Activated naive CD8-positive, alpha-beta T cell treated with anti-CD3 and anti-CD28 coated beads, Interleukin-2, amount 50 U/mL, for 16 hours (primary cell): ENCODE measurements at regions not wholly inside any gene's neighbourhood (a gene's known extent, or its start where the extent isn't known, plus 50 kb on each side); places are given as distances from the start of the nearest gene placed in this dataset.

Source experiments
- DNase-seq: peaks from one replicate; pipeline ENCODE4 v3.0.0-alpha.2; 2020; ENCODE audit warnings: low read depth, low spot score

DNA sequence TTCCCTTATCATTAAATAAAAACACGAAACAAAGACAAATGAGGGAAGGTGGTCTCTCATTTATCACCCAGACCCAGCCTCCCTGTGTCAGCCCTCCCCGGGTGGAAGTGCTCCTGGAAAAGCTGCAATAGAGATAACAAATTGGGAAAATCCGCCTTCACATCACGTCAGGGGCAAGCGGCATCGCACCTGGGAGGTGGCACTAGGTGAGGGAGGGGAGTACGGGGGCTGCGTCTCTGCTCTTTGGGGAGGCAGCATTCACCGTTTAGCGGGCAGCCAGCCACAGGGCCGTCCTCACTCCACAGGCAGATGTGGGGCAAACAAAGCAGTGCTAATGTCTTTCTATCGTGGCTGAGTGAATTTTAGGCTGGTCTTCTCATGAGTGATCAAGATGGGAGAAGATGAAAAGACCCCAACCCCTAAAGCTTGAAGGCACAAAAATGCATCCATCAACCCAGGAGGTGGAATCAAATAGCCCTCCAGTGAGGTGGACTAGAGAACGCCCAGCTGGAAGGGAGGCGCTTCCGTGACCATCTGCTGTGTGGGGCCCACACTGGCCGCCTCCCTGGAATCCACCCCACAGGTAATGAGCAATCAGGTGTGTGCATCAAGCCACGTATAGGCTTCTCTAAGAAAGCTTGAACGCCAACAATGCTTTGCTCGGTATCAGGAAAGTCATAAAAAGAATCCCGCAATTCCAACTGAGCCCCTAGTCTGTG lies 629.5 kb downstream of the BRD1 start:
- DNase-seq: no peak

DNA sequence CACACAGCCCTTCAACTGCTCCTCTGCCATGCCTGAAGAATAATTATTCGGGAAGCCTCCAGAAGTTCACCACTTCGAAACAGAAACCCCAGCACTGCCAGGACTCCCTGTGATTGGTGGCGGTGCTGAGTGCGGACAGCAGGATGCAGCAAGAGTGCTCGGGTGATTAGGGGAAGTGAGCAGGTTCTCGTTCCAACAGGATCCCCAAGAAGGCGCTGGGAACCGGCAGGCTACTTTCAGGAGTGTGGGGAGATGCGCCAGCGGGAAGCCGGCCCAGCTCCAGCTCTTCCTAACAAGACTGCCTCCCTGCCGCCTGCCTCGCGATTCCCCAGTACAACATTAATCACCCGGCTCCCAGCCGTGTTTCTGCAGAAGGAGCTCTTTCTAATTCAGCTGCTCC lies 630.2 kb downstream of the BRD1 start:
- DNase-seq: no peak

DNA sequence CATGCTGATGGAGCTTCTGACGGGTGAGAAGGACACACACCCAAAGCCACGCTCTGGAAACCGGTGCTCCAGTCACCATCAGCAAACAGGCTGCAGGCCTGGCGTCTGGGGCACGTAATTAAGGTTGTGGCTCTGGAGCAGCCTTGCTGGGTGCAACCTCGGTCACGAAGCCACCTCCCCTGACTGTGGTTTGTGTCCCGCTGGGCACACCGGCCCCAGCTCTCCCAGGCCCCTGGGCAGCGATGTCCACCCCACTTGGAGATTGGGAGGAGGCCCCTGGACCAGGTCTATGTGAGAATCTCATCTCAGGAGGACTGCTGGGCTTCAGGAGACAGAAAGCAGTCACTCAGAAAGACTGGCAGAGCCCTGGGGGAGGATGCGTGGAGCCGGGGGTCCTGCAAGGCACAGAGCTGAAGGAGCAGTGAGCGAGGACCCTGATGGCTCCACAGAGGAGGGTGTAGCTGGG lies 631.6 kb downstream of the BRD1 start:
- no peak for DNase-seq

DNA sequence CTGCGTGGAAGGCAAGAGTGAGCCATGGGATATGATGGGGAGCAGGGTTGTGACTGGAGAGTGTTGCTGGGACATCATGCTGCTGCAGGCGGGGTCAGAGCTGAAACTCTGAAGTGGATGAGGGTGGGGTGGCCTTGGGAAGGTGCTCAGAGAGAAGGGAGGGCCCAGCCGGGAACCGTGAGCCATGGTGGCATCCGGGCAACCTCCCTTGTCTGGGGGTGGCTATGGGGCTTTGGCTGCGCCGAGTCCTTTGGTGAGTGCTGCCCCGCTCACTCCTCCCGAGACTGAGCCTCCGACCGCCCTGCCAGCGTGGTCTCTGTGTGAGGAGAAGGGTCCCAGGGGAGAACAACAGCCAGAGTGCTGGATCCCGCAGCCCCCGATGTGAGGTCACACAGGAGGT lies 632.0 kb downstream of the BRD1 start:
- no peak for DNase-seq

DNA sequence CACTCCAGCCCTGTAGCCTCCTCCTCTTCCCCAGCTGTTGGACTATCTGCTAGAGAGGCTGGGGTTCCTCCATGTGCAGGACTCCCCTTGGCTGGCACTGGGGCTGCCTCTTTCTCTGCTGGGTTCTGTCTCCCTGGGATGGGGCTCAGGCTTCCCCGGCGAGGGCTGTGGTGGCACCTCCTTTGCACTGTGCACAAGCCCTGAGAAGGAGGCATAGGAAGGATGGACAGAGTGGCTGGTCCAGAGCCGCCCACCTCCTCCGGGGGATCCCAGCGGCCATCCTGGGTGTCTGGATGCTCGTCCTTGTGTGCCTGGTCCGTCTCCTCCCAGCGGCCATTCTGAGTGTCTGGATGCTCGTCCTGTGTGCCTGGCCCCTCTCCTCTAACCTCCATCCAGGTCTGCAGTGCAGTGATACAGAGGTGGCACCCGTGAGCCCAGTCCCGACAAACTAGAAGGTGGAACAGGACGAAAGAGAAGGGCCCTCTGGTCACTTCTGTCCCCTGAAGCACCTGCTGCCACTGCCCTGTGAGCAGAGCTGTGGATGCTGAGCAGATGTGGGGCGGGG lies 633.7 kb downstream of the BRD1 start:
- DNase-seq: no peak

DNA sequence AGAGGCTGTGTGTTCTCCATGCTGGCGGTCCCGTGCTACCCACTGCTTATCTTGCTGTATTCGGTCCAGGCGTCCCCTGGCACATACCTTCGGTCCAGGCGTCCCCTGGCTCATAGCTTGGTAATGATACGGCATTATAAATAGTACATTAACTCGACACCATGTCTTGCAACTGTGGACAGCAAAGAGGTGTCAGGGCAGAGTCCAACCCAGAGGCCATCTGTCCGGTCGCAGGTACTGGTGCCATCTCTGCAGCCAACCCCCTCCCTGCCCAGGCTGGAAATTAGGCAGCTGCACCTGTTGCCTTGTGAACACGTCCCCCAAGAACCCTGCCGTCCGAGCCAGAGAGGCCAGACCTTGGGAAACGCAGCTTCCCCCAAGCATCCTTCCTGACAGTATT lies 634.3 kb downstream of the BRD1 start:
- DNase-seq: no peak

DNA sequence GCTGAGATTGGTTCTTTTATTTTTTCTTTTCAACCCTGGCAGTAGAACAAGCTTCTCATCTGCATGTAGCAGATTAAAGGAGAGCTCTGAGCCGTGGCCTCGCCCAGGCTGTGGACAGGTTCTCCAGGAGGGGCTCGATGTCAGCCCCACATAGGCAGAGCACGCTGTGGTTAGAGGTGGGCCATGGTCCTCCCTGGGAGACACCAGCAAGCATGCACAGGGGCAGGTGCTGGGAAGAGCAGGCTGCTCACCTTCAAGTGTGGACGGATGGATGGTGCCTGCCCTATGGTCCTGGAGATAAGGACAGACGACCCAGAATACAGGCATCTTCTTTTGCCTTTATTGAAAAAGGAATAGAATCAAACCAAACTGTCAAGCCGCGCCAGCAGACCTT lies 634.8 kb downstream of the BRD1 start:
- no peak for DNase-seq

DNA sequence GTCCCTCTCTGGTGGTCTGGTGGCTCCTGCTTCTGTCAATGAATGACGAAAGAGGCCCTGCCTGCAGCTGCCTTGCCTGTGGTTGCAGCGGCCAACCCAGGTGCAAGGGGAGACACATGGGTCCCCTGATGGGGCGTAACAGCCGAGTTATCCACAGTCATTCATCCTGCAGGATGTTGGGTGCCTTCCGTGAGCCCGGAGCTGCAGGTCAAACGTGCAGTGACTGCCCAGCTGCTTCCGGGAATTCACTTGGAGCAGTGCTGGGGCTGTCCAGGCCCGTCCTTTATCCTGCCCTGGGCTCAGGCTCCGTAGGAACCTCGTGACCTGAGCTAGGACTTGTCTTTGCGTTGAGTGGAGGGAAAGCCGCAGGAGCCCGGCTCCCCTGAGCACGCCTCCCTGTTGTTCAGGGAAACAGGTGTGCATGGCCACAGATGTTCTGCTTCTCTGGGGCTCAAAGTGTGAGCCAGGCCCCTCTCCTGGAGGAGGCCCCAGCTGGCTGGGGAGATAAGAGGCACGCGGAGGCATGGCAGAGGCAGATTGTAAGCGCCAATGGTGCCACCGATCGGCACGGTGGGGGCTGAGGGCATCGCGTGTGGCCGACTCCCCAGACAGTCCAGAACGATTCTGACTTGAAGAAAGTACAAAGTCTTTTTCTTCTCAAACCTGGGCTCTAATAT lies 635.4 kb downstream of the BRD1 start:
- DNase-seq: no peak

DNA sequence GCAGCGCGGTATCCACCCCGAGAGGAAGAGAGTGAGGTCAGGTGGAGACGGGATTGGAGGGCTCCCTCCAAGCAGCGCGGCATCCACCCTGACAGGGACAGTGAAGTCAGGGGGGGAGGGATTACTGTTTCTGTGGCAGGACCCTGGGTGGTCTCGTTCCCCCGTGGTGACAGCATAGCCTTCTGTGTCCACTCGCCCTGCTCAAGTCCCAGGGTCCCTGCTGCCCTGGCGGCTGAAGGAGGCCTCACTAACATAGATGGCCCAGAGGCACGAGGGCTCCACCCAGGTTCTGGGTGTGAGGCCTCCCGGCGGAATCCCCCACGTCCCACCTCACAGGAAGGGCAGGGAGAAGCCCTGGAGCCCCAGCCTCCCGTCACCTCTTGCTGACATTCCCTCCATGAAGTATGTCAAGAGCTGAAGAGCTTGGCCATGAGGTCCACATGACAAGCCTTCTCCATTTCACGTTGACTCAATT lies 636.1 kb downstream of the BRD1 start:
- no peak for DNase-seq

DNA sequence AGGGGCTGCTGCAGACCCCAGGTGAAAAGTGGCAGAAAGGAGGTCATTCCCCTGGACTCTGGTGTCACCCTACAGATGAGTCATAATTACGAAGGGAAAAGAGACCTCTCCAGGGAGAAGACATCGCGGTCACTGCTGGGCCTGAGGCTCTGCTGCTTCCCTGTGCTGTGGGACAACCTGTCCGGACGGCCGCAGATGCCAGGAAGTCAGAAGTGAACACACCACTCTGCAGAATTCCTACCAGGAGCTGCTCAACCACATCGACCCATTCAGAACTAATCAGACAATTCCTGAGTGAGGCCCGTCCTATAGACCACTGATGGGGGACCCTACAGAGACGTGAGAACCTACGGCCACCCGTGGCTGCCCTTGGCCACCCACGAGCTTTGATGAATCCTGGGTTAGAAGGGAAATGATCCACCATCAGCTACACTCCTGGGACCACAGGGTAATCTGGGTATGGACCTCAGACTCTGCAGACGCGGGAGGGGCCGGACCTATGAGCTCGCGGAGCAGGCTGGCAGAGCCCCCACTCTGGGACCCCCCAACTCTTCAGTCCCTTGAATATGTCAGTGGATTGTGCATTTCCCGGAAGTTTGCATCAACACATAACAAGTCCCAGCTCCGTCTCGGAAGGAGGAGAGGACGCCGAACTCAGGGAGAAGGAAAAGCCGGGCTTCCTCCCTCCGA lies 636.7 kb downstream of the BRD1 start:
- no peak for DNase-seq

DNA sequence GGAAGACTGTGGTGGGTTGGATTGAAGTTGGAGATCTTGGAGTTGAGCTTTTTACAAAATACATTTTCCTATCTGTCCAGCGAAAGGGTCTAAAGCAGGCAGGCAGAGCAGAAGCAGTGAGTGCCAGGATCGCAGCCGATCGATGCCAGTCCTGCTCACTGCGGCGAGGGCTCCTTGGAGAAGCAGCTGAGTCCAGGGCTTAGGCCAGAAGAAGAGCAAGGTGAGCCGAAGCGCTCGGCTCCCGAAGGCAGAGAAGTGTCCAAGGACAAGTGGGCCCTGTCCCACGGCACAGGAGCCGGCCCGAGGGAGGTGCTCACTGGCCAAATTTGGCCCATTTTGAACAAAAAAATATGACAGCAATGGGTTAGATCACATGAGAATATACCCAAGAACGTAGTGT lies 637.8 kb downstream of the BRD1 start:
- no peak for DNase-seq

DNA sequence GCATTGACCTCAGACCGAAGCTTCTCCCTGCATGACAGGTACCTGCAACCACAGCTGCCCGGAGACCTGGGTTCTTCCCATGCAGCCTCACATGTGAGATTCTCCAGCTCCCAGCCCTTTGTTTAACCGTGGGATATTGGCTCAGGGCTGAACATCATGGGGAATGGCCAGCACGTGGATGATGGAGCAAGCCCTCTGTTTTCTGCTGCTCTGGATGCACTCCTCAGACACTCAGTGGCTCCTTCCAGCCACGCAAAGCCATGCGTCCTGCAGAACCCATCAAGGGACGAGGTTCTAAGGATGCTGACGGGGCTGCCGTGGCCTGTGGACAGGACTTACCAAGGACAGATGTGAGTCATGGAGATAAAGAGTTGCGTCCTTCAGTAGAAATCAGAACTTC lies 639.1 kb downstream of the BRD1 start:
- no peak for DNase-seq

DNA sequence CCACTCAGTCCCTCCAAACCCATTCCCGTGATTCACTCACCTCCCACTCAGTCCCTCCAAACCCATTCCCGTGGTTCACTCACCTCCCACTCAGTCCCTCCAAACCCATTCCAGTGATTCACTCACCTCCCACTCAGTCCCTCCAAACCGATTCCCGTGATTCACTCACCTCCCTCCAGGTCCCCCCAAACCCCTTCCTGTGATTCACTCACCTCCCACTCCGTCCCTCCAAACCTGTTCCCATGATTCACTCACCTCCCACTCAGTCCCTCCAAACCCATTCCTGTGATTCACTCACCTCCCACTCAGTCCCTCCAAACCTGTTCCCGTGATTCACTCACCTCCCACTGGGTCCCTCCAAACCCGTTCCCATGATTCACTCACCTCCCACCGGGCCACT lies 639.6 kb downstream of the BRD1 start:
- no peak for DNase-seq

DNA sequence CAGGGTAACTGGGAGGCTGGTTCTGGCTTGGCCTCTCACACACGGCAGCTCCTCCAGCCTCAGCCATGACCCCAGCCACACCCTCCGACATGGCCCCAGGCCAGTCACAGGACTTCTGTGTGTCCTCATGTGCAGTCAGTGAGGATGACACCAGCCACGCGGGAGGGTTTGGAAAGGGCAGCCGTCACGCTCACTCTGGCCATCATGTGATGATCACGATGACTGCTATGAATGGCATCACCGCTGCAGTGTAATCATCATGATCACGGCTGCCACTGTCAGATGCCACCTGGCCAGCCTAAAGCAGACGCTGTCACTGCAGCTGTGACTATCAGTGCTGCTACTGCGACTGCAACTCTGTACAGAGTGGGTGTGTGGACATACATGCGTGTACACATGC lies 640.9 kb downstream of the BRD1 start:
- DNase-seq: no peak

DNA sequence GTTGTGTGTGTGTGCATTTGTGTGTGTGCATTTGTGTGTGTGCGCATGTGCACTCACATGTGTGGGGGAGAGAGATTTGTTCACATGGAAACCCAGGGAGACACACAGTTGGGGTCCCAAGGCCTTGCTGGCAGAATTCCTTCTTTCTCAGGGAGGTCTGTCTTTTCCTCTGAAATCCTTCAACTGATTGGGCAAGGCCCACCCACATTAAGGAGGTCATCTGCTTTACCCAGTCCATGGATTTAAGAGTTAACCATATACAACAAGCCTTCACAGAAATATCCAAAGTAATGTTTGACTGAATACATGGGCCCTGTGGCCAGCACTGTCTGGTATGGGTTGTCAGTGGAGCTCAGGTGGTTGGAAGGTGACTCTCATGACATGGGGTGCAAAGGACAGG lies 641.4 kb downstream of the BRD1 start:
- no peak for DNase-seq

DNA sequence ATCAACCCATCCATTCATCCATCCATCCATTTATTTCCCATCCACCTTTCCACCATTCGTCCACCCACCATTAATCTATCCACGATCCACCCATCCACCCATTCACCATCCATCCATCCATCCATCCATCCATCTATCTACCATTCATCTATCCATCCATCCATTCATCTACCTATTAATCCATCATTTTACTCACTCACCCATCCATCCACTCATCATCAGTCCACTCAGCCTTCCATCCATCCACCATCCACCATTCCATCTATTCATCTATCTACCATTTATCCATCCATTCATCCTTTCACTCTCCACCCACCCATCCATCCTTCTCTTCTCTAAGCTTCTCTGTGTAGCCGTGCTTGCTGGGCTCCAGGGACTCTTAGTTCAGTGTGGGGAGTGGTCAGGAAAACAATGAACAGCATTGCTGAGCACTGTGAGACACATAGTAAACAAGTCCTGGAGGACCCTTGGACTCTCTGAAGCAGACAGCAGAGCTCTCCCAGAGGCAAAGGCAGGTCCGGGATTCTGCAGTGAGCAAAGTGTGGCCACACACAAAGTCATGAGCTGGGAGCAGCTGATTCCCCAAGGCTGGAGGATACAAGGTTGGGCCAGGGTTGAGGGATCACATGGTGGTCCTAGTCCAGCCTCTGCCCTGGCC lies 642.2 kb downstream of the BRD1 start:
- no peak for DNase-seq

DNA sequence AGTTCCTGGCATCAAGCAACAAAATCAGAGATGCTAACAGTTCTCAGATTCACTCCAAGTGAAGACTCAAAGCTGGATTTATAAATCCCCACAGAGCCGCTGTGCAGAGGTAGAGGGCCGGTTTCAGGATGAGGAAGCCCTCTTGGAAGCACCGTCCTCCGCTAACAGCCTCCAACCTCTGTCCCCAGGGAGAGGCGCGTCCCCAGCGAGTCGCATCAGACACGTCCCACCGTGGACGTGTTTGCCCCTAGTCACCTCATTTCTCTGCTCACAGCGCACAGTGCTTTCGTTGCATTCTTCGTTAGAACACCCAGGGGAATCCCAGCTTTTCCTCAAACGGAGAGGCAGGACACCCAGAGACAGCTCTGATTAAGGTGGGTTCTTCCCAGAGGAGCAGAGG lies 642.9 kb downstream of the BRD1 start:
- DNase-seq: no peak

DNA sequence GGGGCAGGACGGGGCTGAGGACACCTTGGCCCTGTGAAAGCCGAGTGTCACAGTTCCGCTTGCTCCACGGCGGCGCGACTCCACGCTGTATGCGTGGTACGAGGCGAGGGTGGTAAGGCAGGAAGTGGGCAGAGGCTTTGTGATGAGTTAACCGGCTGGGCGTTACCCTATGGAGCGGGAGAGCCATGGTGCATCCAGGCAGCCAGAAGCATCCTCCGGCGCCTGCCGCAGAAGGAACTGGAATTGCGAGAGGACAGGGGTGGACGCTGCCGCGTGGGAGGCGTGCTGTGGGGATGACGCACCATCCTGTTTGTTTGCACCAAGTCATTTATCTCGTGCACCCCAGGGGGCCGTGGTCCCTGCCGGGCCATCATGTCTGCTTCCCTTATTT lies 643.9 kb downstream of the BRD1 start:
- no peak for DNase-seq

DNA sequence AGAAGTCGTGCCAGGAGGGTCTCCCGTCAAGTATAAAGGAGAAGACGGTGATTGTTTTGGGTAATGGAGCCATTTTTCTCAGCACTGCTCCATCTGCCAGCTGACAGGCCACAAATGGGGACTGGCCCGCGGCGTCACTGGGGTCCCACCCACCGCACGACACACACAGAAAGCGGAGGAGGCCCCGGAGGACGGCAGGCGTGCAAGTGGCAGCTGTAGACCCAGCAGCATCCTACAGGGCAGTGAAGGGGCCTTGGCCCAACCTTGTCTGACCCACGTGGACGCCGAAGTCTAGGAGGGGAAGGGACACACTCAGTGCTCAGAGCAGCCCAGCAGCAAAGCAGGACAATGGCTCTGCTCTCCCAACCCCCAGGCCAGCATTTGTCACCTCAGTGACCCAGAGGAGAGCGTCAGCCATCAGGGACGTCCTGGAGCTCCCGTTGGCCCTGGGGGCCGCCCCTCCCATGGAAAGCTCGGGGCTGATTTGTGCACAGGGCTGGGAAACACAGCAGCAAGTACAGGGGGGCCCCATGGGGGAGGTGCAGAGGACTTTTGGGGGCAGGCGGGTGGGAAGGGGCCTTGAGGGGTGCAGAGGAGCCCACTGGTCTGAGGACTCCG lies 644.4 kb downstream of the BRD1 start:
- DNase-seq: no peak

DNA sequence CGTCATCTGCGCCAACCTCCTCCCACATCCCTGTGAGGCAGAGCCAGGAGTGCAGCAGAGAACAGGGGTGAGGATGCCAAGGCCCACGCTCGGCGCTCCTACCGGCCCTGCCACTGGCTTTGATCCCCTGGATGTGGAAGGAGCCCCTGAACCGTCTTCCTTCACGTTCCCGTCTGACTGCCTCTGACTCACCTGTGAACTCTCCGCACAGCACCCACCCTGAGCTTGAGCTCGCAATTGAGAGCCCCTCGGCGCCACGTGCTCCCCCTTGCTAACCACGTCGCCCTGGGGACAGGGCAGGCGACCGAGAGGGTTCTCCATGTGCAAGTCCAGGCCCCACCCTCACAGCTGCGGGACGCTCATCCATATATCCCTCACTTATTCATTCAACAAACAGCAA lies 645.3 kb downstream of the BRD1 start:
- no peak for DNase-seq

DNA sequence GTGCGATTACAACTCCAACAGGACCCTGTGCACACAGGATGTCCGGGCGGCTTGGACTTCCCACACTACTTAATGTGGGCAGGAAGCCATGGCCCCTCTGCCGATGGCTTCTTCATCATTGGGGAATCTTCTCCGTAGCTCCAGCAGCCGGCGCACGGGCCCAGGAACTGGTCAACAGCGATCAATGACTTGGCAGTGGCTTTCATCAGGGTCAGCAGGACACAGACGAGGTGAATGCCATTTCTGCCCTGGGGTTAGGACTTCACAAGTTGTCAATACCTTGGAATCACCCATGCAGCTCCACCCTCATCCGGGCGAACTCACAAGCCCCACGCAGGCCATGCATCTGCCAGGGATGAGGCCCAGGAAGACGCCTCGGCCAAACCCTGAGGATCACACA lies 645.7 kb downstream of the BRD1 start:
- no peak for DNase-seq

DNA sequence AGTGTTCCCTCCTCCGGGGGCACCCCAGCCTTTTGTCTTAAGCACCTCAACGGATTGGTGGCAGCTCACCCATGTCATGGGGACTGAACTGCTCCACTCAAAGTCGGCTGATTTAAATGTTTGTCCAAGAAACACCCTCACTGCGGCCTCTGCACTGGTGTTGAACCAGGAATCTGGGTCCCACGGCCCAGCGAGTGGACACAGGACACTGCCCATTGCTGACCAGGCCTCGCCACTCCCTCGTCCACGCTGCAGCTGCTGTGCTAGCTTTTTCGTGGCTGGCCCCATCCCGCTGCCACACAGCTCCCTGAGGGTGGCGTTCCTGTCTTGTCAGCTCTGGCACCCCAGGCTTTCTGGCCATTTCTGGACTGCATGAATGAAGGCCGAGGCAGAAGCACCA lies 646.2 kb downstream of the BRD1 start:
- no peak for DNase-seq
